NCI-H526 (cell line): ENCODE measurements at regions not wholly inside any gene's neighbourhood (a gene's known extent, or its start where the extent isn't known, plus 50 kb on each side); places are given as distances from the start of the nearest gene placed in this dataset.
"Not testable (repeated sequence)": the region's sequence is repeated elsewhere in the genome, so short reads cannot be mapped to it uniquely, and the experiment has no call there.

ENCODE experiments used
- DNase-seq, 2 experiments: peaks; one replicate each; lab custom pipeline; 2025; lab: John Stamatoyannopoulos, UW

DNA sequence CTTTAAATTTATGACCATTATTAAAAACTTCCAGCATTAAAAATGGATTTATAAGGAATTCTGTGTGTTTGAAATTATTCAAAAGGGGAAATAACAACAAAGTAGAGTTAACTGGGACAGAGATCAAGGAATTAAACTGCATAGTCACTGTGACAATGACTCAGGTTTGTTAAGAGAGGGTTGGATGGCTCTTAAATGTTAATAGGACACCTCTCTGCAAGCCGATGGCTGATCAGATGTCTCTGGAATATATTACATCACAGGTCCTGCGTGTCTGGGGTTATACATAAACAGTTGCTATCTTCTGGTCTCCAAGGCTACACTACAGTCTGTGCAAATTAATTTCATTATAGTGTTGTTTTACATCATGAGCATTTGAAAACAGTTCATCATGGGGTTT is 574.3 kb downstream of the COL12A1 start:
- DNase-seq = no peak

GRCh38 chr6:74626288-74626687 is 579.6 kb downstream of the COL12A1 start:
- no peak for DNase-seq

- no peak for DNase-seq
Observed at GRCh38 chr6:74623027-74623426, 582.8 kb downstream of the COL12A1 start.

DNA sequence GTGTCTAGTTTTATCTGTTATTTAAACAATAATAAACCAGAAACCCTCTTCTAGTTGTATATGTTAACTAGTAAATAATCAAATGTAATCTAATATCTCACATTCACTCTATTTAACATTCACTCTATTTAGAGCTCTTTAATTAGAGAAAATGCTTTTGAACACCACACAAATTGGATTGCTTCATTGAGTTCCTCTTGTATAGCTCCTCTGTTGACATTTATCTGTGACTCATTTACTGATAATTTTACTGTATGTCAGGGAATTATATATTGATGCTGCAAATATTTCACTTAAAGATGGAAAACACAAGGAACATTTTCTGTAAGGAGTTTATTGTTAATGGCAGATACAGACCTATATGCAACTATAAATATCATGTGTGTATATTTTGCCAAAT is 594.6 kb downstream of the COL12A1 start:
- DNase-seq = no peak

GRCh38 chr6:74610352-74610751 is 595.5 kb downstream of the COL12A1 start:
- DNase-seq = no peak

DNA sequence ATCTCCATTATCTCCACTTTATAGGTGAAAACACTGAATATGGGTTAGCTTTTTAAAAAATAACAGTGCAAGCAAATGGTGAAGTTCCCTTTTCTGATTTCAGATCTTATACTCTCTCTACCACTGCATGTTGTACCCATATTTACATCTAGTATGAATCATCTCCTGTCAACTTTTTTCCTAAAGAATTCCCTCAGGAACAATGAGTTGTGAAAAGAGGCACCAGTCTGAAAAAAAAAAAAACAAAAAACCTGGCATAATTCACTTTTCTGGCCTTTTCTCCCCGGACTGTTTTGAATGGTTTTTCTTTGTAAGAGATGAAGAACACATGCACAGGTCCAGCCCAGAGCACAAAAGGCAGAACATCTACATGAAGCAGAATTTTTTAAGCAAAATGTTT is 596.0 kb downstream of the COL12A1 start:
- no peak for DNase-seq

DNA sequence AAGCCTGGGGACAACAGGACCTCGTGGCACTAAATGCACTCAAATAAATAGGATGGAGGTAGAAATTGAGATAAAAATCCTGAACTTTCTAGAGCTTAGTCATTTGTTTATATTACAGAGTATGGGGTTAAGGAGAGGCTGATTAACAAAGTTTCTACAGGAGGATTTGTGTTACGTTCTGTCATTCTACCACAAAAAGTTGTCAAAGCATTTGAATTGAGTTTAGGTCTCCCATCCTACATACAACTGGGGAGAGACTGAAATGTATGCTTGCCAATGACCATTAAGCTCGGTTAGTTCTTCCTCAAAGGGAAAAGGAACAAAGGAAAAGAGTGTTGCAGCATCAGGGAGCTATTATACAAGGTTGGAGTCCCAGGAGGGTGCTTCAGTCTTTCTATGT is 597.9 kb downstream of the COL12A1 start:
- no peak for DNase-seq

GRCh38 chr6:74607468-74607867 is 598.4 kb downstream of the COL12A1 start:
- DNase-seq = no peak

- DNase-seq = no peak
Observed at GRCh38 chr6:74606582-74607071, 599.2 kb downstream of the COL12A1 start.

DNA sequence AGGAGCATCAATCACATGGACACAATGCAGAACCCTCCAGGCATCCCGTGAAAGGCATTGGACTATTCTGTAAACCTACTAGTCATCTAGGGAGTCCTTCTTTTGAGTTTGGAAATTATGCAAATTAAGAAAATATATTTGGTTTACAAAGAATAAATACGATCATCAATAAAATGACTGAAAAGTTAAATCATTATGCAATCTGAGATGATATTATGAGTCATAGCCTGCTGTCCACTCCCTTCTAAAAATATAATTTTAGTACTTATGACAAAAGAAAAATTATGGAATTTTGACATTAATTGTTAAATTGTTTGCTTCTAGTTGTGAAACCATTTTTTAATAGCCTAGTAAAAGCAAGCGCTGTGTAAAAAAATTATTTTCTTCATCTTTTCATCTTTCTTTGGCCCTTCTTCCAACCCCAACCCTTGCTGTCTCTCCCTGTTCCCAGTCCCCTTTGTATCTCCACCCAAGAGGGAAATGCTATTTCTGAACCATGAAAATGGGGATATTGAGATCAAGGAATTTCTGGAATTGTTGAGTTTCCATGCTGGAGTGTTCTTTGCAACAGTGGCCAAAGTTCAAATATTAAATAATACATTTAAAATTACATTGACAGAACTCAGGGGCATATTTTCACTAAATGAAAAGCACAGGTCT is 599.8 kb downstream of the COL12A1 start:
- DNase-seq = no peak

- no peak for DNase-seq
Observed at GRCh38 chr6:74604279-74604678, 601.6 kb downstream of the COL12A1 start.

GRCh38 chr6:74603322-74604076 is 602.4 kb downstream of the COL12A1 start:
- DNase-seq = peak; percentile 22 to 67

DNA sequence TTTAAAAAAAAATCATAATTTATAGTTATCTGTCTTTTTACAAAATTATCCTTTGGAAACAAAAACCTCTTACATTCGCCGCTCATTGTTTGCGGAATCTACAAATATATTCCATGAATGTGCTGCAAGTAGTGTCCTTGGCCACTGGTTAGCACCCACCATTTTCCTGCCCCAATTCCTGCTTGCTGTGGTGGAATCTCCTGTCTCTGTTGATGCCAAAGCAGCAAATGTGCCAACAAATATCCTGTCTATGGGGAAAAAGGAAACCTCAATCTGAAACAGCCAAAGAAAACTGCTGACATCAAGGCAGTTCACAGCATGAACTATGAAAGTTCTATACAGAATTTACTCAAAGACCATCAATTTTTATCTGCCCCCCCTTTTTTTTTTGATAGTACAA is 603.6 kb downstream of the COL12A1 start:
- no peak for DNase-seq

DNA sequence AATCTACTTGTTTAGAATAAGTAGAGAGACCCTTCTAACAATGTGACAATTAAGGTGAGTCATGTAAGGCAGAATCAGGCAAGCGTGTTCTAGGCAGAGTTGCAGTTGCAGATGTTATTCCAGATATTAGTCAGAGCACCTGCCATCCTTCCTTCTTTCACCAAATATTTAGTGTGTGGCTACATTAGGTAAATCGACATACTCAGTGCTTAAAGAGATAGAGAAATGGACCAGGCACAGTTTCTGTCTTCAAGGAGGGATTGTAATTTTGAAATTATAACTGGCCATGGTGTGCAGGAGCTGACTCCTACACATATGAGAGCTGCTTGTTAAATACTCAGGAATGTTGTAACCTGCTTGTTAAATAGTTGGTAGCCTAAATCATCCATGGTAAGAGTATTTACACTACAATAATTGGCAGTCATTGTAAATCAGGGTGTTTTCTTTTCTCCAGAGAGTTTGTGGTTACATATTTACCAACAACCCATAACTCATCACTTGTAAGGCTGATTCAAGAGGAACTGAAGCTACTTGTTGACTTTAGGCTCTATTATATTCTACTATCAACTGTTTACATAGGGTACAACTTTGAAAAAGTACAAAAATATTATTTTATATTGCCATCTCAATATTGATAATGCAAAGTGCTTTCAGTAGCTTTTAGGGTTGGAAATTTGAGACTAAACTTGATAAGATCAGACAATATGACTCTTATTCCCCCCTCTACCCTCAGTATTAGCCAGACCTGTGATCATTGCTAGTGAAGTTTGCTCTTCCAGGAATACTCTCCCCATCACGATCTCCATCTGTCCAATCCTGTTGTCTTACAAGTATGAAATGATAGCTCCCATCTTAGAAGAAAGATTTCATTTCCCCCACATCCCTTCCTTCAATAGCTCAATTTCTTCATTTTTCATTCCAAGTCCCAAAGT is 607.1 kb downstream of the COL12A1 start:
- no peak for DNase-seq

DNA sequence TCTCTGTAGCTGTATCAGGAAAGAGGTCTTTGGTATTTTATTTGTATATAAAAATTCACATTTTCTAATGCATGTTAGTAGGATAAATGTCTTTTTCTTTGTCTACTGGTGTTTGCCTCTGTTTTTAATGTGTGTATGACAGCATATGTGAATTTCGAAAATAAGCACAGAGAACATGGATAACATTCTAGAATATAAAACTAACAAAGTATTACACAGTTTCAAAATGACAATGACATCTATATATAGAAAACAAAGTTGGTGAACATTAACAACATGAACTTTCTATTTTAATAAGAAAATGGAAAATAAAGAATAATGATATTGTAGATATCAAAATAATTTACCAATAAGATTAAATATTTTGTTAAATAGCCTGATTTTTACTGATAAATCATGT is 608.0 kb downstream of the COL12A1 start:
- no peak for DNase-seq

- no peak for DNase-seq
Observed at GRCh38 chr6:74597266-74597665, 608.6 kb downstream of the COL12A1 start.

GRCh38 chr6:74596588-74596987 is 609.3 kb downstream of the COL12A1 start:
- DNase-seq = no peak

DNA sequence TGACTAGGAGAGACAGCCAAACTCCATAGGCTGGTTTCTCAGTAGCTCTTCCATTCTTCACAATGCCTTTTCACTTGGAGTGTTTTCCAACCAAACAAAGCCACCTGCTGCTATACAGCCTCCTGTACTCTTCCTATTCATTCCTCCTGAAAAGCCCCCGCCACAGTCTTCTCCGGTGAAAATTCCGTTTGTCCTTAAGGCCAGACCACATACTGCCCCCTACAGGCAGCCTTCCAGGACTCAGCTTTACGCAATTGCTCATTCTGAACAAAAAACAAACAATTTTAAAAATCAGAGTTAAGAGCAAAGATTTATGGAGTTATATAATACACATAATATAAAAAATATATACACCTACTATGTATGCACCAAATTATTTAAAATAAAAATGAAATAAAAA is 611.5 kb downstream of the COL12A1 start:
- not testable (repeated sequence) for DNase-seq

DNA sequence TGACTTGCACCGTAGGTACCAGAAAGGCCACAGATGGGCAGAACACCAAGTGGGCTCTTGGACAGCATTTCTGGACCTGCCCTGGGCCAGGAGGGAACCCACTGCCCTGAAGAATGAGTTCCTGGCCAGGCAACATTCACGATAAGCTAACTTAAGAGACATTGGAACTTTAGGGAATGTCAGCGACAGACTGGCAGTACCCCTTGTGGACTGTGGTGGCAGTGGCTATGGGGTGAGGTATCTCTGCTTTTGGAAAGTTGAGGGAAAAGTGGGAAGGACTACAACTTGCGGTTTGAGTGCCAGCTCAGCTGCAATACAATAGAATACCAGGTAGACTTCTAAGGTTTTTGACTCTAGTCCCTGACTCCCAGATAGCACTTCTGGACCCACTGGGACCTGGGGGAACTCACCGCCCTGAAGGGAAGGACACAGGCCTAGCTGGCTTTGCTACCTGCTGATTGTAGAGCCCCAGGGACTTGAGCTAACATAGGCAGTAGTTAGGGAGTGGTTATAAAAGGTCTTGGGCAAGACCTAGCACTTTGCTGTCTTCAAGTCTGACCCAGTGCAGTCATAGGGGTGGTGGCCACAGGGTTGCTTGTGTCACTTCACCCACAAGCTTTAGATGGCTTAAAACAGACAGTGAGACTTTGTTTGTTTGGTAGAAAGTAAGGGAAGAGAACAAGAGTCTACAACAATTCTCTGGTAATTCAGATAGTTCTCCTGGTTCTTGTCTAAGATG is 617.6 kb downstream of the COL12A1 start:
- no peak for DNase-seq

DNA sequence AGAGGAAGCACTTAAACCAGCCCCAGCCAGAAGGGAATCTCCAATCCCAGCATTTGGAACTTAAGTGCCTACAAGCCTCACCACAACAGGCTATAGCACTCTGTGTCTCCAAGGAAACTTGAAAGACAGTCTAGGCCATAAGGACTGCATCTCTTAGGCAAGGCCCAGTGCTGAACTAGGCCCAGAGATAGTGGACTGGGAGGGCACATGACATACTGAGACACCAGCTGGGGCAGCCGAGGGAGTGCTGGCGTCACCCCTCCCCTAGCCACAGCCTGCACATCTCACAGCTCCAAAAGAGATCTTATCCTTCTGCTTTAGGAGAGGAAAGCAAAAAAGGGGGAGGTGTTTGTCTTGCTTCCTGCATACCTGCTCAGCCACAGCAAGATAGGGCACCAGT is 618.5 kb downstream of the COL12A1 start:
- no peak for DNase-seq

DNA sequence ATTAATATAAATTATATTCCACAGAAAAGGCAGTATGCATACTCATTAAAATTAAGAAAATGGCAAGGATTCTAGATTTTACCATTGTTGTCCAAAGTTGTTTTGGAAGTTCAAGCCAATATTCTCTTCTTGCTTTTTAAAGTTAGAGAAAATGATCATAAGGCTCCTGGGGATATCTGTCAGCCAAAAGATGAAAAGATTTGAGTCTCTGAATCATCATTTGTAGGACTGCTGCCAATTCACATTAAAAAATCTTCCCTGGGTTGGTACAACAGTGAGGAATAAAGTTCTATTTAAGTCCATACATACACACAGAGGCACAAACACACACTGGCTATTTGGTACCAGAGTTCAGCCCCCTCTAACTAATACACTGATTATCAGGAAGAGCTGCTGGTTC is 620.1 kb downstream of the COL12A1 start:
- no peak for DNase-seq

DNA sequence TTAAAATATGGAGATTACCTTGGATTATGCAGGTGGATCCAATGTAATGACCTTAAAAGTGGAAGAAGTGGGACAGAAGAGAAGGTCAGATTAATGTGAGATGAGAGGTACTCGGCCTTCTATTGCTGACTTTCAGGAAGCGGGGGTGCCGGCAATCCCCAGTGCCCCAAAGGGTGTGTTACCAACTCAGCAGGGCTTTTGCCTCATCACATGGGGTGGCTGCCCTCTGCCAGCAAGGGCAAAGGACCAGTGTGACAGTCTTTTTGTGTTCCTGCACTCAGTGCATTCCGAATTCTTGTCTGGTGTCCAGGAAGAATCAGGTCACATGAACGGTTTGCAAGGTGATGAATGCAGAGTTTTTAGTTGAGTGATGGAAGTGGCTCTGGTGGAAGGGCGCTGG is 624.2 kb downstream of the COL12A1 start:
- DNase-seq = no peak
